ENCODE measurements at regions not wholly inside any gene's neighbourhood (a gene's known extent, or its start where the extent isn't known, plus 50 kb on each side); places are given as distances from the start of the nearest gene placed in this dataset.

DNA sequence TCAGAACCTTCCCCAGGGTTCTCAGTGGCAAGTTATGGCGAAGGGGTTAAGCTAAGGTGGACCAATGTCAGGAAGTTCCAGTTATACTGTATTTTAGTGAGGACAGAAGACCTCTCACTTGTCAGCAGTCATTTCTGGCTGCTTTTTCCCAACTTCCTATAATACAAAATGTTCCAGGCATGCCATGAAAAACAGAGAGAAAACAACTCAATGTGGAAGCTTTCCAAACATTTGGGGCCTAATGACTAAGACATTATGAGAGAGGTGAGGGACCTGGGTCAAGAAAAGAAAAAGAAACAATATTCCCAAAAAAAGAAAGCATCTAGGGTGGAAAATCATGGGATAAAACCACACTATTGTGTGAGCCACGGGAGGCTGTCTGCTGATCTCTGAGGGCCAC lies 99.9 kb upstream of the MAP3K4 start:
- TF ChIP-seq POLR2A (IDR thresholded peaks at IDR 0.05; ENCODE audit: low read depth, low read length) (no peak), JUN (IDR thresholded peaks at IDR 0.05; ENCODE audit: borderline replicate concordance, insufficient read depth, insufficient read length, low read depth) (no peak), EZH2 (IDR thresholded peaks at IDR 0.05; ENCODE audit: borderline replicate concordance, low read depth, low read length, severe bottlenecking) (no peak), POLR2AphosphoS5 (IDR thresholded peaks at IDR 0.05; ENCODE audit: insufficient read depth, low read depth, low read length) (no peak)
- TF ChIP-seq, protein P1, sequence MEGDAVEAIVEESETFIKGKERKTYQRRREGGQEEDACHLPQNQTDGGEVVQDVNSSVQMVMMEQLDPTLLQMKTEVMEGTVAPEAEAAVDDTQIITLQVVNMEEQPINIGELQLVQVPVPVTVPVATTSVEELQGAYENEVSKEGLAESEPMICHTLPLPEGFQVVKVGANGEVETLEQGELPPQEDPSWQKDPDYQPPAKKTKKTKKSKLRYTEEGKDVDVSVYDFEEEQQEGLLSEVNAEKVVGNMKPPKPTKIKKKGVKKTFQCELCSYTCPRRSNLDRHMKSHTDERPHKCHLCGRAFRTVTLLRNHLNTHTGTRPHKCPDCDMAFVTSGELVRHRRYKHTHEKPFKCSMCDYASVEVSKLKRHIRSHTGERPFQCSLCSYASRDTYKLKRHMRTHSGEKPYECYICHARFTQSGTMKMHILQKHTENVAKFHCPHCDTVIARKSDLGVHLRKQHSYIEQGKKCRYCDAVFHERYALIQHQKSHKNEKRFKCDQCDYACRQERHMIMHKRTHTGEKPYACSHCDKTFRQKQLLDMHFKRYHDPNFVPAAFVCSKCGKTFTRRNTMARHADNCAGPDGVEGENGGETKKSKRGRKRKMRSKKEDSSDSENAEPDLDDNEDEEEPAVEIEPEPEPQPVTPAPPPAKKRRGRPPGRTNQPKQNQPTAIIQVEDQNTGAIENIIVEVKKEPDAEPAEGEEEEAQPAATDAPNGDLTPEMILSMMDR (IDR thresholded peaks at IDR 0.05; ENCODE audit: extremely low read depth in 1 of 2, insufficient read depth in 1 of 2, low read depth in 1 of 2, low read length in 2 of 2), result no peak

All from endothelial cell of umbilical vein (primary cell).